IMR-90 (cell line): ENCODE measurements at regions not wholly inside any gene's neighbourhood (a gene's known extent, or its start where the extent isn't known, plus 50 kb on each side); places are given as distances from the start of the nearest gene placed in this dataset.

ENCODE experiments used
- BHLHE40 ChIP-seq: fragments of 150-350 bp; IDR thresholded peaks from 2 replicates; pipeline ENCODE4 v1.6.1; 2016; ENCODE audit warnings: mild to moderate bottlenecking, low read depth, low read length
- CEBPB ChIP-seq: IDR thresholded peaks from 2 replicates; pipeline ENCODE4 v1.6.1; 2012; ENCODE audit warnings: low read depth, low read length, improper control_type of control experiment
- FOS ChIP-seq: fragments of 150-350 bp; IDR thresholded peaks from 2 replicates; pipeline ENCODE4 v1.6.1; 2016; ENCODE audit warnings: low read depth, low read length
- MAFK ChIP-seq: IDR thresholded peaks from 2 replicates; pipeline ENCODE4 v1.6.1; 2012; ENCODE audit warnings: low read depth, low read length, improper control_type of control experiment
- MXI1 ChIP-seq: IDR thresholded peaks from 2 replicates; pipeline ENCODE4 v1.6.1; 2012; ENCODE audit warnings: low read depth, mild to moderate bottlenecking, low read length, moderate library complexity, borderline replicate concordance
- POLR2A ChIP-seq: IDR thresholded peaks from 2 replicates; pipeline ENCODE4 v1.6.1; 2012; ENCODE audit warnings: mild to moderate bottlenecking, low read depth, low read length
- RAD21 ChIP-seq: IDR thresholded peaks from 2 replicates; pipeline ENCODE4 v1.6.1; 2012; ENCODE audit warnings: low read length, improper control_type of control experiment
- RCOR1 ChIP-seq: IDR thresholded peaks from 2 replicates; pipeline ENCODE4 v1.6.1; 2012; ENCODE audit warnings: mild to moderate bottlenecking, low read length, improper control_type of control experiment; ENCODE audit not compliant: insufficient replicate concordance
- SMC3 ChIP-seq: fragments of 150-350 bp; IDR thresholded peaks from 2 replicates; pipeline ENCODE4 v1.6.1; 2016; ENCODE audit warnings: low read depth, mild to moderate bottlenecking, antibody characterized with exemption, low read length, moderate library complexity
- TF ChIP-seq, protein P1 (sequence below): conservative IDR thresholded peaks from 2 replicates; pipeline ENCODE4 v1.5.1; 2012; ENCODE audit warnings: mild to moderate bottlenecking, low read depth, low read length, improper control_type of control experiment
- TF ChIP-seq, protein P2 (sequence below): fragments of 150-350 bp; IDR thresholded peaks from 2 replicates; pipeline ENCODE4 v1.6.1; 2017; ENCODE audit warnings: mild to moderate bottlenecking, antibody characterized with exemption, low read length, low read depth
- TF ChIP-seq, protein P3 (sequence below): fragments of 150-350 bp; IDR thresholded peaks from 2 replicates; pipeline ENCODE4 v1.6.1; 2016; ENCODE audit warnings: low read depth, mild to moderate bottlenecking, low read length, moderate library complexity, borderline replicate concordance

DNA sequence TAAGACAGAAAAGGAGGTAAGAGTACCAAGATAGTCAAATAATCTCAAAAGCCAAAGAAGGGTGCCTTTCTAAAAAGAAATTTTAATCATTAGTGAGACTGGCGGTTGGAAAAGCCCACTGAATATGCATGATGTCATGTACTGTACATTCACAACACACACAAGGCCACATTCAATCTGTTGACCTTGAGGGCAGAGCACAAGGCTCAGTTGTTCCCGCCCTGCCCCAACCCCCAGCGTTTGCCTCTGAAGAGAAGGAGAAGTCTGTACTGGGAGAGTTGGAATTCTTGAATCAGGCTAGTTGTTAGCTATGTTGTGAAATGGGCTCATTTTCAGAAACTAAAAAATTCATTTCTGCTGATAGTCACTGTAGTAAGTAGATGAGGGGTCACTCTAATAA is 50.2 kb upstream of the NID2 start:
- TF ChIP-seq, protein P1, sequence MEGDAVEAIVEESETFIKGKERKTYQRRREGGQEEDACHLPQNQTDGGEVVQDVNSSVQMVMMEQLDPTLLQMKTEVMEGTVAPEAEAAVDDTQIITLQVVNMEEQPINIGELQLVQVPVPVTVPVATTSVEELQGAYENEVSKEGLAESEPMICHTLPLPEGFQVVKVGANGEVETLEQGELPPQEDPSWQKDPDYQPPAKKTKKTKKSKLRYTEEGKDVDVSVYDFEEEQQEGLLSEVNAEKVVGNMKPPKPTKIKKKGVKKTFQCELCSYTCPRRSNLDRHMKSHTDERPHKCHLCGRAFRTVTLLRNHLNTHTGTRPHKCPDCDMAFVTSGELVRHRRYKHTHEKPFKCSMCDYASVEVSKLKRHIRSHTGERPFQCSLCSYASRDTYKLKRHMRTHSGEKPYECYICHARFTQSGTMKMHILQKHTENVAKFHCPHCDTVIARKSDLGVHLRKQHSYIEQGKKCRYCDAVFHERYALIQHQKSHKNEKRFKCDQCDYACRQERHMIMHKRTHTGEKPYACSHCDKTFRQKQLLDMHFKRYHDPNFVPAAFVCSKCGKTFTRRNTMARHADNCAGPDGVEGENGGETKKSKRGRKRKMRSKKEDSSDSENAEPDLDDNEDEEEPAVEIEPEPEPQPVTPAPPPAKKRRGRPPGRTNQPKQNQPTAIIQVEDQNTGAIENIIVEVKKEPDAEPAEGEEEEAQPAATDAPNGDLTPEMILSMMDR = no peak
- no peak for TF ChIP-seq MAFK
- TF ChIP-seq POLR2A = no peak
- TF ChIP-seq RCOR1 = no peak
- TF ChIP-seq RAD21 = no peak
- no peak for TF ChIP-seq SMC3
- TF ChIP-seq, protein P2, sequence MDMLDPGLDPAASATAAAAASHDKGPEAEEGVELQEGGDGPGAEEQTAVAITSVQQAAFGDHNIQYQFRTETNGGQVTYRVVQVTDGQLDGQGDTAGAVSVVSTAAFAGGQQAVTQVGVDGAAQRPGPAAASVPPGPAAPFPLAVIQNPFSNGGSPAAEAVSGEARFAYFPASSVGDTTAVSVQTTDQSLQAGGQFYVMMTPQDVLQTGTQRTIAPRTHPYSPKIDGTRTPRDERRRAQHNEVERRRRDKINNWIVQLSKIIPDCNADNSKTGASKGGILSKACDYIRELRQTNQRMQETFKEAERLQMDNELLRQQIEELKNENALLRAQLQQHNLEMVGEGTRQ = no peak
- no peak for TF ChIP-seq BHLHE40
- TF ChIP-seq, protein P3, sequence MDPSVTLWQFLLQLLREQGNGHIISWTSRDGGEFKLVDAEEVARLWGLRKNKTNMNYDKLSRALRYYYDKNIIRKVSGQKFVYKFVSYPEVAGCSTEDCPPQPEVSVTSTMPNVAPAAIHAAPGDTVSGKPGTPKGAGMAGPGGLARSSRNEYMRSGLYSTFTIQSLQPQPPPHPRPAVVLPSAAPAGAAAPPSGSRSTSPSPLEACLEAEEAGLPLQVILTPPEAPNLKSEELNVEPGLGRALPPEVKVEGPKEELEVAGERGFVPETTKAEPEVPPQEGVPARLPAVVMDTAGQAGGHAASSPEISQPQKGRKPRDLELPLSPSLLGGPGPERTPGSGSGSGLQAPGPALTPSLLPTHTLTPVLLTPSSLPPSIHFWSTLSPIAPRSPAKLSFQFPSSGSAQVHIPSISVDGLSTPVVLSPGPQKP = no peak
- no peak for TF ChIP-seq CEBPB
- no peak for TF ChIP-seq FOS
- TF ChIP-seq MXI1 = no peak
